ENCODE measurements at regions not wholly inside any gene's neighbourhood (a gene's known extent, or its start where the extent isn't known, plus 50 kb on each side); places are given as distances from the start of the nearest gene placed in this dataset.

GRCh38 chr1:34342334-34342733 is 165.6 kb downstream of the C1orf94 start:
- TF ChIP-seq TAF1 (IDR thresholded peaks at IDR 0.05; ENCODE audit: borderline replicate concordance, insufficient read depth, low read length) = no peak
- TF ChIP-seq POLR2AphosphoS5 (IDR thresholded peaks at IDR 0.05; ENCODE audit: low read depth, low read length) = no peak
- no peak for TF ChIP-seq REST (IDR thresholded peaks at IDR 0.05; ENCODE audit: insufficient read depth in 1 of 2, low read depth in 2 of 2, low read length in 2 of 2)
- TF ChIP-seq SIN3A (IDR thresholded peaks at IDR 0.05; ENCODE audit: borderline replicate concordance, insufficient read depth, low read length) = no peak
- TF ChIP-seq FOXP2 (optimal IDR thresholded peaks at IDR 0.05; ENCODE audit: borderline replicate concordance, extremely low read depth, extremely low read length, insufficient read depth) = no peak

- no peak for TF ChIP-seq SIN3A (IDR thresholded peaks at IDR 0.05; ENCODE audit: borderline replicate concordance, insufficient read depth, low read length)
- no peak for TF ChIP-seq POLR2AphosphoS5 (IDR thresholded peaks at IDR 0.05; ENCODE audit: low read depth, low read length)
- TF ChIP-seq REST (IDR thresholded peaks at IDR 0.05; ENCODE audit: insufficient read depth in 1 of 2, low read depth in 2 of 2, low read length in 2 of 2) = no peak
These were observed 169.4 kb downstream of the C1orf94 start for GRCh38 chr1:34346128-34346527.

GRCh38 chr1:34353409-34353808 is 176.7 kb downstream of the C1orf94 start:
- TF ChIP-seq FOXP2 (optimal IDR thresholded peaks at IDR 0.05; ENCODE audit: borderline replicate concordance, extremely low read depth, extremely low read length, insufficient read depth) (no peak), REST (IDR thresholded peaks at IDR 0.05; ENCODE audit: insufficient read depth in 1 of 2, low read depth in 2 of 2, low read length in 2 of 2) (no peak), SIN3A (IDR thresholded peaks at IDR 0.05; ENCODE audit: borderline replicate concordance, insufficient read depth, low read length) (no peak), POLR2AphosphoS5 (IDR thresholded peaks at IDR 0.05; ENCODE audit: low read depth, low read length) (no peak), TAF1 (IDR thresholded peaks at IDR 0.05; ENCODE audit: borderline replicate concordance, insufficient read depth, low read length) (no peak)

GRCh38 chr1:34354367-34354766 is 177.7 kb downstream of the C1orf94 start:
- TF ChIP-seq POLR2AphosphoS5 (IDR thresholded peaks at IDR 0.05; ENCODE audit: low read depth, low read length) (no peak), REST (IDR thresholded peaks at IDR 0.05; ENCODE audit: insufficient read depth in 1 of 2, low read depth in 2 of 2, low read length in 2 of 2) (no peak), FOXP2 (optimal IDR thresholded peaks at IDR 0.05; ENCODE audit: borderline replicate concordance, extremely low read depth, extremely low read length, insufficient read depth) (no peak), TAF1 (IDR thresholded peaks at IDR 0.05; ENCODE audit: borderline replicate concordance, insufficient read depth, low read length) (no peak), SIN3A (IDR thresholded peaks at IDR 0.05; ENCODE audit: borderline replicate concordance, insufficient read depth, low read length) (no peak)

- TF ChIP-seq SIN3A (IDR thresholded peaks at IDR 0.05; ENCODE audit: borderline replicate concordance, insufficient read depth, low read length) = no peak
- no peak for TF ChIP-seq TAF1 (IDR thresholded peaks at IDR 0.05; ENCODE audit: borderline replicate concordance, insufficient read depth, low read length)
- no peak for TF ChIP-seq REST (IDR thresholded peaks at IDR 0.05; ENCODE audit: insufficient read depth in 1 of 2, low read depth in 2 of 2, low read length in 2 of 2)
- no peak for TF ChIP-seq POLR2AphosphoS5 (IDR thresholded peaks at IDR 0.05; ENCODE audit: low read depth, low read length)
- TF ChIP-seq FOXP2 (optimal IDR thresholded peaks at IDR 0.05; ENCODE audit: borderline replicate concordance, extremely low read depth, extremely low read length, insufficient read depth) = no peak
These were observed 180.1 kb downstream of the C1orf94 start for GRCh38 chr1:34356853-34357252.

Data from PFSK-1 (cell line).